ENCODE measurements at regions not wholly inside any gene's neighbourhood (a gene's known extent, or its start where the extent isn't known, plus 50 kb on each side); places are given as distances from the start of the nearest gene placed in this dataset.

- Mint-ChIP-seq H3K4me3 (no peak overlapping the region), H3K9me3 (peaks cover 28% of the 10 kb centered on the region), H3K27me3 (ENCODE audit: low read depth) (peaks cover 9% of the 10 kb centered on the region), H3K36me3 (peaks cover 21% of the 10 kb centered on the region), H3K27ac (no peak overlapping the region), H3K4me1 (peaks cover 6% of the 10 kb centered on the region)
- CTCF ChIA-PET = no interaction called here
- TF ChIP-seq ZNF138 (CRISPR knock-in tag; conservative IDR thresholded peaks at IDR 0.05) (no peak), ZNF281 (CRISPR knock-in tag; IDR thresholded peaks at IDR 0.05) (no peak)
- DNase-seq (ENCODE audit: low spot score) = no peak
- no peak for ATAC-seq
- POLR2A ChIA-PET = no interaction called here
Measured at GRCh38 chr2:221125691-221126090, 446.4 kb downstream of the EPHA4 start.

GRCh38 chr2:221129657-221130056, 442.4 kb downstream of the EPHA4 start:
- TF ChIP-seq ZBTB21 (CRISPR knock-in tag; IDR thresholded peaks at IDR 0.05; ENCODE audit: borderline replicate concordance) (no peak), ATF3 (CRISPR knock-in tag; conservative IDR thresholded peaks at IDR 0.05) (no peak), TCF7 (CRISPR knock-in tag; IDR thresholded peaks at IDR 0.05; ENCODE audit: low read depth) (no peak), HMGA2 (CRISPR knock-in tag; IDR thresholded peaks at IDR 0.05) (no peak), ZNF396 (CRISPR knock-in tag; IDR thresholded peaks at IDR 0.05; ENCODE audit: borderline replicate concordance) (no peak), MXD4 (CRISPR knock-in tag; IDR thresholded peaks at IDR 0.05; ENCODE audit: borderline replicate concordance) (no peak), ZNF532 (CRISPR knock-in tag; IDR thresholded peaks at IDR 0.05; ENCODE audit: borderline replicate concordance) (no peak), FOXK1 (CRISPR knock-in tag; IDR thresholded peaks at IDR 0.05) (no peak)
- TF ChIP-seq, protein P1, sequence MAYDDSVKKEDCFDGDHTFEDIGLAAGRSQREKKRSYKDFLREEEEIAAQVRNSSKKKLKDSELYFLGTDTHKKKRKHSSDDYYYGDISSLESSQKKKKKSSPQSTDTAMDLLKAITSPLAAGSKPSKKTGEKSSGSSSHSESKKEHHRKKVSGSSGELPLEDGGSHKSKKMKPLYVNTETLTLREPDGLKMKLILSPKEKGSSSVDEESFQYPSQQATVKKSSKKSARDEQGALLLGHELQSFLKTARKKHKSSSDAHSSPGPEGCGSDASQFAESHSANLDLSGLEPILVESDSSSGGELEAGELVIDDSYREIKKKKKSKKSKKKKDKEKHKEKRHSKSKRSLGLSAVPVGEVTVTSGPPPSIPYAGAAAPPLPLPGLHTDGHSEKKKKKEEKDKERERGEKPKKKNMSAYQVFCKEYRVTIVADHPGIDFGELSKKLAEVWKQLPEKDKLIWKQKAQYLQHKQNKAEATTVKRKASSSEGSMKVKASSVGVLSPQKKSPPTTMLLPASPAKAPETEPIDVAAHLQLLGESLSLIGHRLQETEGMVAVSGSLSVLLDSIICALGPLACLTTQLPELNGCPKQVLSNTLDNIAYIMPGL (CRISPR knock-in tag; IDR thresholded peaks at IDR 0.05) = no peak
- TF ChIP-seq, protein P2, sequence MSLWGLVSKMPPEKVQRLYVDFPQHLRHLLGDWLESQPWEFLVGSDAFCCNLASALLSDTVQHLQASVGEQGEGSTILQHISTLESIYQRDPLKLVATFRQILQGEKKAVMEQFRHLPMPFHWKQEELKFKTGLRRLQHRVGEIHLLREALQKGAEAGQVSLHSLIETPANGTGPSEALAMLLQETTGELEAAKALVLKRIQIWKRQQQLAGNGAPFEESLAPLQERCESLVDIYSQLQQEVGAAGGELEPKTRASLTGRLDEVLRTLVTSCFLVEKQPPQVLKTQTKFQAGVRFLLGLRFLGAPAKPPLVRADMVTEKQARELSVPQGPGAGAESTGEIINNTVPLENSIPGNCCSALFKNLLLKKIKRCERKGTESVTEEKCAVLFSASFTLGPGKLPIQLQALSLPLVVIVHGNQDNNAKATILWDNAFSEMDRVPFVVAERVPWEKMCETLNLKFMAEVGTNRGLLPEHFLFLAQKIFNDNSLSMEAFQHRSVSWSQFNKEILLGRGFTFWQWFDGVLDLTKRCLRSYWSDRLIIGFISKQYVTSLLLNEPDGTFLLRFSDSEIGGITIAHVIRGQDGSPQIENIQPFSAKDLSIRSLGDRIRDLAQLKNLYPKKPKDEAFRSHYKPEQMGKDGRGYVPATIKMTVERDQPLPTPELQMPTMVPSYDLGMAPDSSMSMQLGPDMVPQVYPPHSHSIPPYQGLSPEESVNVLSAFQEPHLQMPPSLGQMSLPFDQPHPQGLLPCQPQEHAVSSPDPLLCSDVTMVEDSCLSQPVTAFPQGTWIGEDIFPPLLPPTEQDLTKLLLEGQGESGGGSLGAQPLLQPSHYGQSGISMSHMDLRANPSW (CRISPR knock-in tag; conservative IDR thresholded peaks at IDR 0.05; ENCODE audit: low read depth) = no peak
- TF ChIP-seq, protein P3, sequence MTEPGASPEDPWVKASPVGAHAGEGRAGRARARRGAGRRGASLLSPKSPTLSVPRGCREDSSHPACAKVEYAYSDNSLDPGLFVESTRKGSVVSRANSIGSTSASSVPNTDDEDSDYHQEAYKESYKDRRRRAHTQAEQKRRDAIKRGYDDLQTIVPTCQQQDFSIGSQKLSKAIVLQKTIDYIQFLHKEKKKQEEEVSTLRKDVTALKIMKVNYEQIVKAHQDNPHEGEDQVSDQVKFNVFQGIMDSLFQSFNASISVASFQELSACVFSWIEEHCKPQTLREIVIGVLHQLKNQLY (CRISPR knock-in tag; IDR thresholded peaks at IDR 0.05) = no peak
- no peak overlapping the region for H3K27ac Mint-ChIP-seq
- ChIA-PET CTCF (no interaction called here), POLR2A (no interaction called here)
- peaks cover 9% of the 10 kb centered on the region for H3K27me3 Mint-ChIP-seq (ENCODE audit: low read depth)
- H3K4me3 Mint-ChIP-seq = no peak overlapping the region
- ATAC-seq (no peak), DNase-seq (ENCODE audit: low spot score) (no peak)
- peaks cover 2% of the 10 kb centered on the region for H3K4me1 Mint-ChIP-seq
- peaks cover 24% of the 10 kb centered on the region for H3K9me3 Mint-ChIP-seq
- H3K36me3 Mint-ChIP-seq = peaks cover 21% of the 10 kb centered on the region

Data from WTC11 (cell line).